Dendritic cell treated with granulocyte-macrophage colony-stimulating factor and Interleukin-4, amounts not matched to agents 40 ng/mL and 50 ng/mL, for 4 days (primary cell): ENCODE measurements at regions not wholly inside any gene's neighbourhood (a gene's known extent, or its start where the extent isn't known, plus 50 kb on each side); places are given as distances from the start of the nearest gene placed in this dataset.

Source experiments
- H3K27ac Mint-ChIP-seq: one replicate; pipeline ENCODE4 v1.8.0; 2022; ENCODE audit warnings: mild to moderate bottlenecking, mixed read lengths
- H3K27me3 Mint-ChIP-seq: one replicate; pipeline ENCODE4 v1.8.0; 2022; ENCODE audit warnings: mild to moderate bottlenecking, mixed read lengths
- H3K36me3 Mint-ChIP-seq: one replicate; pipeline ENCODE4 v1.8.0; 2022; ENCODE audit warnings: low read depth, mixed read lengths
- H3K4me1 Mint-ChIP-seq: one replicate; pipeline ENCODE4 v1.8.0; 2022; ENCODE audit warnings: low read depth, mixed read lengths
- H3K4me3 Mint-ChIP-seq: one replicate; pipeline ENCODE4 v1.8.0; 2022; ENCODE audit warnings: mild to moderate bottlenecking, moderate library complexity, mixed read lengths
- H3K9me3 Mint-ChIP-seq: one replicate; pipeline ENCODE4 v1.8.0; 2022; ENCODE audit warnings: mixed read lengths
- intact Hi-C: fragments of 100-400 bp; cut with micrococcal nuclease; formaldehyde crosslinking; loops from one replicate; pipeline ENCODE4 v1.15.0; 2022

DNA sequence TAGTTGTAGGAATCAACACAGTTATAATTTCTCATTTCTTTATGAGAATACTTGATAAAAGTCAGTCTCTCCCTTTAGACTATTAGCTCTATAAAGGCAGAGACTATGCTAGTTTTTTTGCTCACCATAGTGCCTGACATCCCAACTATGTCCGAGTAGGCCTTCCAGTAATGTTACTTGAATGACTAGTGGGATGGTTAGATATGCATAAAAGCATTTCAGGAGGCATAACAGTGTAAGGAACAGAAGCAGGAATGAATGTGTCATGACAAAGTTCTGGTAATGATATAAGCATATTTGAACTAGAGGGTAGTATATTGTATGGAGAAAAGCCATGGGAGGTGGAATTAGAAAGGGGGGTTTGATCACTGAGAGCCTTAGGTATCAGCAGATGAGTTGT is 77.4 kb upstream of the C5orf46 start:
- intact Hi-C loops: no loop called here
- no peaks in the 10 kb centered on the region for H3K36me3 Mint-ChIP-seq
- no peaks in the 10 kb centered on the region for H3K27me3 Mint-ChIP-seq
- H3K4me3 Mint-ChIP-seq: no peak overlapping the region
- no peak overlapping the region for H3K27ac Mint-ChIP-seq
- H3K9me3 Mint-ChIP-seq: no peaks in the 10 kb centered on the region
- no peaks in the 10 kb centered on the region for H3K4me1 Mint-ChIP-seq

DNA sequence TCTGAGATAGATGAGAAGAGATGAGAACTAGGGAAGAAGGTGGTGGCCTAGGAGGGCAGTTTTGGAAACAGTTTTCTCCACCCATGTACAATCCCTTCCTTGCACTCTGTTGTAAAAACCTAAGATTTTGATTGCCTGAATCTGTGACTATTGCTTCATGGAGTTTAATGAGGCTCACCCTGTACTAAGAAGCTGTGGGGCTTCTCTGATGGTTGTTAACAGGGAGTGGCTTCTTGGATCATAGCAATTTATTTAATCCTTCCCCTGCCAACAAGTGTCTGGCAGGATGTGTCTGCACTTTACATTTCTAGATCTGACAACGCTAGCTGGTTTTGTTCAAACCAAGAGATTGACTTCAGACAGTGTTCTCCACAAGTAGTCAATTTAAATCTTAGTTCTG is 74.7 kb upstream of the C5orf46 start:
- intact Hi-C loops: no loop called here
- H3K4me1 Mint-ChIP-seq: no peaks in the 10 kb centered on the region

DNA sequence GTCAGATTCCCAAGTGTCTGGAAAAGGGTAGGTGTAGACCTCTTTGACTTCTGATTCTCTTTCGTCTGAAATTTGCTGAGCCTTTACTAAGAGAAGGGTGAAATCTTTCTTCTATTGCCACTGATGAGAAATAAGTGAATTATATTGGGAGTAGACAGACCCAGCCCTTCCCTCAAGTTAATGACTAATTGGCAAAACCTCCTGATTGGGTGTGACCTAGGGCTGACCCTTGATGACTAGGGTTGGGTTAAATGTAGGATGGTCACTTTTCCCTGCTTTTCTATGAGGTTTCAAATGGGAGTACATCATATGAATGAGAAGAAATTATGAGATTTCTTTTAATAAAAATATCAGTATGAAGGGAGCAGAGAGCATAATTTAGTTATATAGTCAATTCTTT is 73.4 kb upstream of the C5orf46 start:
- Mint-ChIP-seq H3K27me3 (no peaks in the 10 kb centered on the region), H3K36me3 (no peaks in the 10 kb centered on the region), H3K4me1 (no peaks in the 10 kb centered on the region), H3K4me3 (no peak overlapping the region), H3K27ac (no peak overlapping the region), H3K9me3 (no peaks in the 10 kb centered on the region)
- intact Hi-C loops: no loop called here

More for the DNA sequence above, 74.7 kb upstream of the C5orf46 start:
- H3K27ac Mint-ChIP-seq: no peak overlapping the region
- no peaks in the 10 kb centered on the region for H3K36me3 Mint-ChIP-seq
- H3K4me3 Mint-ChIP-seq: no peak overlapping the region
- no peaks in the 10 kb centered on the region for H3K9me3 Mint-ChIP-seq
- H3K27me3 Mint-ChIP-seq: no peaks in the 10 kb centered on the region

DNA sequence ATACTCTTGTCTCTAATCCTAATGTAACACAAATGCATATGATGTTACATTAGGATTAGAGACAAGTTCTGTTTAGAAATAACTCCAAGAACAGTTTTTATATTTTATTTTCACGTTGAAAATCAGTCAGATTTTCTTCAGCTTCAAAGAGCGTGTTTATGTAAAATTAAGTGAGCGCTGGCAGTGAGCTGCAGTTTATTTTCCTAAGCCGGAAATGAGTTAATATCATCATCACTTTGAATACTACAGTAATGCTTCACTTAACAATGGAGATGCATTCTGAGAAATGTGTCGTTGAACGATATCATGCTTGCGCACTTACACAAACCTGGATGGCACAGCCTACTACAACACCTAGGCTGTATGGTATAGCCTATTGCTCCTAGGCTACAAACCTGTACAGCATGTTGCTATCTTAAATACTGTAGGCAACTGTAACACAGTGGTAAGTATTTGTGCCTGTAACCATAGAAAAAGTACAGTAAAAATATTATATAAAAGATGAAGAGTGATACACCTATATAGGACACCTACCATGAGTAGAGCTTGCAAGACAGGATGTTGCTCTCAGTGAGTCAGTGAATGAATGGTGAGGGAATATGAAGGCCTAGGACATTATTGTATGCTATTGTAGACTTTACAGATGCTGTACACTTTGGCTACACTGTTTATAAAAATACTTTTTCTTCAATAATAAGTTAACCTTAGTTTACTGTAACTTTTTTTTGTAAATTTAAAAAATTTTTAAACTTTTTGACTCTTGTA is 65.9 kb upstream of the C5orf46 start:
- H3K36me3 Mint-ChIP-seq: no peaks in the 10 kb centered on the region
- intact Hi-C loops: no loop called here
- no peak overlapping the region for H3K27ac Mint-ChIP-seq
- no peak overlapping the region for H3K4me3 Mint-ChIP-seq
- H3K27me3 Mint-ChIP-seq: no peaks in the 10 kb centered on the region
- H3K4me1 Mint-ChIP-seq: no peaks in the 10 kb centered on the region
- no peaks in the 10 kb centered on the region for H3K9me3 Mint-ChIP-seq

DNA sequence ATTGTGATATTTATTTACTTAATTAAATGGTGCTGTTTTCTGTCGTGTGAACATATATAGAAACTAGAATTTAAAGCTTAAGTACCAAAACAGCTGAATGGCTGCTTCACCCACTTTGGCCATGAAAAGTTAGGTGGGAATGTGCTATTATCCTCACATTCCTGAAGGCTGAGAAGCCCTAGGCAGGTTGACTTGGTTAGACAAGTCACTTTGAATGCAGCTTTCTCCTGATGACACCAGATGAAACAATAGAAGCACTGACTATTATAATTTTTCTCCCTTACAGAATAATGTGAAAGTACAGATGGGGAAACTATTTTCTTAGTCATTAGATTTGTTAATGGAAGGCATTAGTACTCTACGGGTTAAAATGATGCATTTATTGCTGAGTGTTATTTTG is 65.1 kb upstream of the C5orf46 start:
- H3K9me3 Mint-ChIP-seq: no peaks in the 10 kb centered on the region
- H3K4me3 Mint-ChIP-seq: no peak overlapping the region
- H3K4me1 Mint-ChIP-seq: no peaks in the 10 kb centered on the region
- H3K36me3 Mint-ChIP-seq: no peaks in the 10 kb centered on the region
- intact Hi-C loops: no loop called here
- H3K27ac Mint-ChIP-seq: no peak overlapping the region
- H3K27me3 Mint-ChIP-seq: no peaks in the 10 kb centered on the region

DNA sequence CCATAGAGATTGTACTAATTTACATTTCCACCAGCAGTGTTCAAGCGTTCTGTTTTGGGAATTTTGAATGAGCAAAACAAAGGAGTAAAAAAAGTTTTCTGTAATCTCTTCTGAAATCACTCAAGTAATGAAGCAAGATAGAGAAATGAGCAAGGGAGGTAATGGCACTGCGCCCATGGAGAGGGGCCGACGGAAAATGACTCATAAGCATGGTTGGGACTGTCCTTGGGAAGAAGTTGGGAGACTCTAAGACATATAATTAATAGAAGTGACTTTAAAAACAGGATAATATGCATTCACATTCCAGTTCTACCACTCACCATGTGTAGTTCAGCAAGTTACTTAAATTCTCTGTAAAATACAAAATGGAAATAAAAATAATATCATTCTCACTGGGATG is 62.5 kb upstream of the C5orf46 start:
- no peaks in the 10 kb centered on the region for H3K9me3 Mint-ChIP-seq
- intact Hi-C loops: no loop called here
- H3K4me3 Mint-ChIP-seq: no peak overlapping the region
- no peaks in the 10 kb centered on the region for H3K27me3 Mint-ChIP-seq
- H3K27ac Mint-ChIP-seq: no peak overlapping the region
- H3K4me1 Mint-ChIP-seq: peaks cover 10% of the 10 kb centered on the region
- H3K36me3 Mint-ChIP-seq: no peaks in the 10 kb centered on the region

DNA sequence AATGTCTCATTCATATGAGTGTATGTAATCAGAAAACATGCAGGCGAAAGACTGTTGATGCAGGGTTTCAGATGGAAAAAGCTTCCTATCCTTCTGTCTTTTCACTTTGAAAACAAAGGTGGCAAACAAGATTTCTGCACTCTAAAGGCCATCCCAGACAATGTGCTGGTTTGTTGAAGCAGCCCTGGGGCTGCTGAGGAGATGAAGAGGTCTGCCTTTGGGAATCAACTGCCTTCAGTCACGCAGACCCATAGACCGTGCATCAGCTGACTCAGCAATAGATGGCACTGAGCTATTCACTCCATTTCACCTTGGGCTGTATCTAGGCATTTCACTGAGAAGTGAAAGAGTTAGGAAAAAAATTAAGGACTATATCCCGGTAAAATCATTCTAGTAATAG is 60.5 kb upstream of the C5orf46 start:
- no peaks in the 10 kb centered on the region for H3K9me3 Mint-ChIP-seq
- H3K27me3 Mint-ChIP-seq: no peaks in the 10 kb centered on the region
- H3K4me1 Mint-ChIP-seq: peaks cover 14% of the 10 kb centered on the region
- H3K27ac Mint-ChIP-seq: no peak overlapping the region
- intact Hi-C loops: no loop called here
- H3K4me3 Mint-ChIP-seq: no peak overlapping the region
- H3K36me3 Mint-ChIP-seq: no peaks in the 10 kb centered on the region

DNA sequence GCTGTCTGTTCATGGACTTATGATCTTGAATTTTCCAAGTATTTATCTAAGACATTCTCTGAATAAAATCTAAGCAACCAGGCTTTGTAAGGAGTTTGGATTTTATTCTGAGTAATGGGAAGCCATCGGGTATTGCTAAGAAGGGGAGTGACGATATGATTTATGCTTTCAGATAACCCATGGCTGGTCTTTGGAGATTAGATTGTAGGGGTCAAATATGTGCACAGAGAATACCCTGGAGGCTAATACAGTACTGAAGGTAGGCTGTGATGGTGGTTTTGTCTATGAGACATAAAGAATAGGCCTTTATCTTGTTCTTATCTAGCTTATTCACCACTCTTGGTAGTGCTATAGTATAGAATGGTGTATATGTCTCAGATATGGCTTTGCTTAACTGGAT is 60.0 kb upstream of the C5orf46 start:
- intact Hi-C loops: no loop called here
- Mint-ChIP-seq H3K4me1 (peaks cover 14% of the 10 kb centered on the region), H3K27me3 (no peaks in the 10 kb centered on the region), H3K36me3 (no peaks in the 10 kb centered on the region), H3K9me3 (no peaks in the 10 kb centered on the region), H3K27ac (no peak overlapping the region), H3K4me3 (no peak overlapping the region)

DNA sequence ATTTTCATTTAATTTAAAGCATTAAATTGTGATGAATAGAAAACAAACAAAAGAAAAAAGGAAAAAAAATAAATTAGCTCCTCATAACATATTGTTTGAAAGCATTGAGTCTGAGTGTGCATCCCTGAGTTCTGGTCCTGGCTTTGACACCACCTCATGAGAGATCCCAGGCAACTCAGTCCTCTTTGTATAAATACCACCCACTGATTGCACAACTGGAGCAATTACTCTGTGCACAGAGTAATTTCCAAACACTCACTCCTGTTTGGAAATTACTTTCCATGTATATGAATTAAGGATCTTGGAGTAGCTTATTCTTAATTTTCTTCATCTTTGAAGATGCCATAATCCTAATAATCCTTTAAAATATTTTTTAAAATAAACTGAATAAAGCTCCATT is 59.4 kb upstream of the C5orf46 start:
- Mint-ChIP-seq H3K4me1 (peaks cover 14% of the 10 kb centered on the region), H3K27me3 (no peaks in the 10 kb centered on the region), H3K4me3 (no peak overlapping the region), H3K36me3 (no peaks in the 10 kb centered on the region), H3K27ac (no peak overlapping the region), H3K9me3 (no peaks in the 10 kb centered on the region)
- intact Hi-C loops: no loop called here

DNA sequence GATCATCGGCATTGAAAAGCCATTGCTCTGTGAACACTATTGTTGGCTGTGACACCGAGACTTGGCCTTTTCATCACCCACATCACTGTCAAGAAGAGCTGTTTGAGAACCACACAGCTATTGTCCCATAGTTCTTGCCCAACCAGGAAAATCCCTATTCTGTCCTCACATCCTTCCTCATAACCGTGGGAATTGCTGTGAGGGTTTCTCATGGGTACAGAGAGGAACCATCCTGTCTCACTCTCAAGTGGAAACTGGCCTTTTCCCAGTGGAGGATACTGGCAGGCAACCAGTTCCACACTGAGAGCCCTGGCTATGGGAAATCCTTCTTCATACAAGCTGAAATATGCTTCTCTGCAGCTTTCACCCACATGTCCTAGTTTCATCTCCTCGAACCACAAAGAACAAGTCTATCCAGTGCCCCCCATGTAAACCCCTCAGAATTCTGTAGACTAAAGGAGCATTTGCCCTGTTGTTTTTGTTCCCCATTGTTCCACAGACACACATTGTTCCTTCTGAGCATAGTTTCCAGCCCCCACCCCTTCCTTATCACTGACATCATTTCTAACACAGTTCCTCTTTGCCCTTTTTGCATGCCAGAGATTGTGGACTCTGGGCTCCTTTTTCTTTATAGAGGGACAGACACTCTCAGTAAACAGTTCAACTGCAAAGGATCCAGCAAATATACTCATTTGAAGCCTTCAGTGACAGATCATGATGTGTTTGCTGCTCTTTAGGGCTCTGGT is 57.8 kb upstream of the C5orf46 start:
- no peaks in the 10 kb centered on the region for H3K27me3 Mint-ChIP-seq
- H3K27ac Mint-ChIP-seq: peak overlapping the region; percentile 39
- H3K4me1 Mint-ChIP-seq: peaks cover 14% of the 10 kb centered on the region
- no peaks in the 10 kb centered on the region for H3K36me3 Mint-ChIP-seq
- intact Hi-C loops: no loop called here
- no peaks in the 10 kb centered on the region for H3K9me3 Mint-ChIP-seq
- no peak overlapping the region for H3K4me3 Mint-ChIP-seq

DNA sequence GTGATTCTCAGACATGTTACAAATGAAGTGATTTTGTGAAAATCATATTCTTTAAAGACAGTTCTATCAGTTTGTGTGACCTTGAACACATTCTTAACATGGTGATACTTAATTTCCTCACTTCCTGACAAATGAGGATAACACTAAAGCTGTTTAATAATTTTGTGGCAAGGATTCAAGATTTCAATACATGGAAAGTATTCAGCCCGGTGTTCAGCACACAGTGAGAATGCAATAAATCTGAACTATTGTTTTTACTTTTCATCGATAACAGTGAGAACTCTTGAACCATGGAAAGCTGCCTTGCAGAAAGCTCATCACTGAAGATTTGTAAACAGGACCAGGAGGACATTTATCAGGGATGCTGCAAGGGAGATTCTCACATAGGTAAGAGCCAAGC is 57.1 kb upstream of the C5orf46 start:
- intact Hi-C loops: no loop called here
- no peaks in the 10 kb centered on the region for H3K9me3 Mint-ChIP-seq
- no peaks in the 10 kb centered on the region for H3K27me3 Mint-ChIP-seq
- peaks cover 14% of the 10 kb centered on the region for H3K4me1 Mint-ChIP-seq
- H3K27ac Mint-ChIP-seq: no peak overlapping the region
- H3K4me3 Mint-ChIP-seq: no peak overlapping the region
- no peaks in the 10 kb centered on the region for H3K36me3 Mint-ChIP-seq

DNA sequence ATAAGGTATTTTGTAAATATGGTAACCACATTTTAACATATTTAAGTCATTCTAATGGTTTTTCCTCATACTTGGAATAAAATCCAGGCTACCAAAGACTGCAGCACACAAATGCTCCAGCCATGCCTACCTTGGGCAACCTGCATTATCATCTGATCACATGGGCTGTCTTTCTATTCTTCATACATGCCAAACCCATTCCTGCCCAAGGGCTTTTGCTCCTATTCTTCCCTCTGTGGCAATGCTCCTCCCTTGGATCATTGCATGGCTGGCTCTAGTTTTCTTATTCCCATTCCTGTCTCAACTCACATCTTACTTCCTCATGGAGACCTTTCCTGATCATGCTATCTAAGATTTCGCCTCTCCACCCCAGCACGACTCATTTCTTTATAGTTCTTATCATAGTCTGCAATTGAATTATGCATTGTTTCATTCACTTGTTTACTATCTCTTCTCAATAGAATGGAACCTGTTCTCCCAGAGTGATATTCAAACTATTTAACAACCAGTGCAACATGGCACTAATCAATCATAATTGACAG is 54.9 kb upstream of the C5orf46 start:
- H3K36me3 Mint-ChIP-seq: no peaks in the 10 kb centered on the region
- intact Hi-C loops: no loop called here
- no peak overlapping the region for H3K4me3 Mint-ChIP-seq
- H3K27ac Mint-ChIP-seq: no peak overlapping the region
- H3K9me3 Mint-ChIP-seq: no peaks in the 10 kb centered on the region
- H3K27me3 Mint-ChIP-seq: no peaks in the 10 kb centered on the region
- H3K4me1 Mint-ChIP-seq: peaks cover 14% of the 10 kb centered on the region

DNA sequence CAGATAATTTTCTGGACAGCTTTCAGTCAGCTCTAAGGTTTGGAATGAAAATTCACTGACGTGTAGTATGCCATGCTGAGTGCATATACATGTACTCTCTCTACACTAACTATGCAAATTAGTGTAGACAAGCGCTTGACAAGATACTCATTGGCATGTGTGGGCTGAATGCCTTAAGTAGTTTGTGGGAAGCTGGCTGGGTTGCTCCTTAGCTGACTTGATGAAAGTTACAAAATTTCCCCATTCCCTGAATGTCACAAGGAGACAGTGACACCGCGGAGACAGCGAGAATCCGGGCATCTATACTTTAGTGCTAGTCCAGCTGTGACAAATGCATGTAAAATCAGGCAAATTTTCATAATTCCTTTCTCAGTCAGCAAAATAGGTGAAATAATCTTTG is 51.6 kb upstream of the C5orf46 start:
- no peak overlapping the region for H3K27ac Mint-ChIP-seq
- no peaks in the 10 kb centered on the region for H3K27me3 Mint-ChIP-seq
- no peak overlapping the region for H3K4me3 Mint-ChIP-seq

DNA sequence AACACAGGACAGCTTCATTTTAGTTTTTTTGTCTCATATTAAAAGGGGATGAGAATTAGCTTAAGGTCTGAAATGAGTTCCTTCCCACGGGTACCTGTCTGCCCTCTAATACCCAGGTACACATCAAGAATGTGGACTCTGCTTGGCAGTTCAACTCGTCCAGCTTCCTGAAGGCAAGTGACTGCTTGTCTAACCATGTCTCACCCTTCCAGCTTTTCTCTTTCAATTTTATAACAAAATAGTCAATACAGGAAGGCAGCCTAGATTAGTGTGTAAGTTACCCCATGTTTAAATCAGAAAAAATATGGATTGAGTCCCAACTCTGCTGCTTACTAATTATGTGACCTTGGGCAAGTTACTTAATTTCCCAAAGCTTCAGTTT is 50.5 kb upstream of the C5orf46 start:
- Mint-ChIP-seq H3K27me3 (no peaks in the 10 kb centered on the region), H3K4me3 (no peak overlapping the region), H3K36me3 (no peaks in the 10 kb centered on the region), H3K27ac (no peak overlapping the region), H3K4me1 (no peaks in the 10 kb centered on the region), H3K9me3 (no peaks in the 10 kb centered on the region)
- intact Hi-C loops: no loop called here

More for the DNA sequence above, 51.6 kb upstream of the C5orf46 start:
- no peaks in the 10 kb centered on the region for H3K9me3 Mint-ChIP-seq
- intact Hi-C loops: no loop called here
- no peaks in the 10 kb centered on the region for H3K36me3 Mint-ChIP-seq
- no peaks in the 10 kb centered on the region for H3K4me1 Mint-ChIP-seq
